ENCODE measurements at regions not wholly inside any gene's neighbourhood (a gene's known extent, or its start where the extent isn't known, plus 50 kb on each side); places are given as distances from the start of the nearest gene placed in this dataset.

GRCh38 chr15:46872981-46873330 lies 844.3 kb upstream of the SEMA6D start:
- TF ChIP-seq CTCF (IDR thresholded peaks at IDR 0.05), result no peak
- TF ChIP-seq POLR2A (IDR thresholded peaks at IDR 0.05), result no peak
